ENCODE measurements at regions not wholly inside any gene's neighbourhood (a gene's known extent, or its start where the extent isn't known, plus 50 kb on each side); places are given as distances from the start of the nearest gene placed in this dataset.

- TF ChIP-seq CTCF (IDR thresholded peaks at IDR 0.05) (no peak), POLR2A (IDR thresholded peaks at IDR 0.05; ENCODE audit: low read depth) (no peak), POLR2AphosphoS5 (IDR thresholded peaks at IDR 0.05) (no peak)
Measured at GRCh38 chr1:113241237-113241636, 149.1 kb upstream of the MAGI3 start.

Measured in esophagus muscularis mucosa (tissue), 3 donors.